Globus pallidus (tissue), 1 donor: ENCODE measurements at regions not wholly inside any gene's neighbourhood (a gene's known extent, or its start where the extent isn't known, plus 50 kb on each side); places are given as distances from the start of the nearest gene placed in this dataset.

Experiments
- DNase-seq: peaks from one replicate; pipeline ENCODE4 v3.0.0-alpha.2; 2015; ENCODE audit warnings: low spot score

DNA sequence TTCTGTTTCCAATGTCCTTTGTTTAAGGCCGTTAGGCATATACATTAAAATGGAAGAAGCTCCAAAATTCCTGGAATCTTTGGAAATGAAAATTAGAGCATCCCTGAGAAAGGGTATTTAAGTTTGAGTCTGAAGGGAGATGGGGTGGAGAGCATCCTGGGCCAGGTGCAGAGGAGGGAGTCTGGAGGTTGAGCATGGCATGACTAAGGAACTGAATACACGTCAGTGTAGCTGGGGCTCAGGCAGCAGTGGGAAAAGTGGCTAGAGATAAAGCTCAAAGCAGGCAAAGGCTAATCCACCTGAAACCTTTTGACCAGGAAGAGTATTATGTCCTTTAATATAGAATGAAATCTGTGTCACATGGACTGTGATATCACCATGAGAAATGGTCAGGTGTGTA, 669.0 kb upstream of the RBFOX1 start:
- no peak for DNase-seq

DNA sequence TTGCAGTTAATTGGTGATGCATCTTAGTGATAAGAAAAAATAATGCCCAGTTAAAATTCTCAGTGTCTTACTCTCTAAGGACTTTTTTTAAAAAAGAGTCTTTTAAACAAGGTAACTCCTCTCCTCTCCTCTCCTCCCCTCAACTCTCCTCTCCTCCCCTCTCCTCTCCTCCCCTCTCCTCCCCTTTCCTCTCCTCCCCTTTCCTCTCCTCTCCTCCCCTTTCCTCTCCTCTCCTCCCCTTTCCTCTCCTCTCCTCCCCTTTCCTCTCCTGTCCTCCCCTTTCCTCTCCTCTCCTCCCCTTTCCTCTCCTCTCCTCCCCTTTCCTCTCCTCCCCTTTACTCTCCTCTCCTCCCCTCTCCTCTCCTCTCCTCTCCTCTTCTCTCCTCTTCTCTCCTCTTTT, 675.9 kb upstream of the RBFOX1 start:
- DNase-seq = no peak

DNA sequence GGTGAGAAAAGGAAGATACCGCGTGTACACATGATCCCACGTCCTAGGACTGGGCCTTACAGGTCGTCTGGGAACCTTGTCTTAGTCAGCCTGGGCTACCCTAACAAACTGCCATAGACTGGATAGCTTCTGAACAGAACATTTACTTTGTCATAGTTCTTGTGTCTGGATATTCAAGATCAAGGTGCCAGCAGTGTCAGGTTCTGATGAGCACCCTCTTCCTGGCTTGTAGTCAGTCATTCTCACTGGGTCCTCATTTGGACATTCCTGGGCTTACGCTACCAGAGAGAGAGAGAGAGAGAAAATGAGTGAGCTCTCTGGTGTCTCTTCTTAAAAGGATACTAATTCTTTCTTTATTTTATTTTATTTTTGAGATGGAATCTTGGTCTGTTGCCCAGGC, 685.8 kb upstream of the RBFOX1 start:
- DNase-seq = no peak

DNA sequence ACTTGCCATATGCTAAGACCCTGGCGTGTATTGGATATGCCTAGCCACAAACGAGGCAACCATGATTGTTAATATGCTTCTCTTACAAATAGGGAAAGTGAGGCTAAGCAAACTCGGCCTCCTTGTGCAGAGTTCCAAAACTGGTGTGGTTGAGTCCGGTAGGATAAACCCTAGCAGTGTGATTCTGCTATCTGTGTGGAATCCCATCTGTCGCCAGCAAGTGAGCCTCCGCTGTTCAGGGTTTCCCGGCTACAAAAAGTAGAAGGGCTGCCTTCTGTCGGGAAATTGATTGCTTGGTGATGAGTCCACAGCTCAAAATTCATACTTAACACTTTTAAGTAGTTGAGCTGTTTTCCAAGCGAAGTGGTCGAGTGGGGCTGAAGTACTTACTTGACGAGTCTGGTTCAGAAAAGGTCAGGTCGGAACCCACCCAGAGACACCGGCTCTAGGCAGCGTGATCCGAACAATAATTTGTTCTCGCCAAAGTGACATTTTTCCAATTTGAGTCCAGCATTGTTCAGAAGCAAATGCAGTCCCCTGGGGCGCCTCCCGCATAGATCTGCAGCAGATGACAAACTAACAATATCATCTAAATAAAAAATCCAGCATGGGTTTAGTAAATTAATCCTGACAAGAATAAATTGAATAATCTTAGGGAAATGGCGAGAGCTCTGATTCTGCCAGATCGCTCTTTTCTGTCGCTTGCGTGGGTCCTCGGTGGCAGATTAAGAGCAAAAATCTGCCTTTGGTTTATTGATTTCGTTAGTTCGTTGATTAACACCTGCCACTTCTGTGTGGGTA, 686.7 kb upstream of the RBFOX1 start:
- DNase-seq = no peak

DNA sequence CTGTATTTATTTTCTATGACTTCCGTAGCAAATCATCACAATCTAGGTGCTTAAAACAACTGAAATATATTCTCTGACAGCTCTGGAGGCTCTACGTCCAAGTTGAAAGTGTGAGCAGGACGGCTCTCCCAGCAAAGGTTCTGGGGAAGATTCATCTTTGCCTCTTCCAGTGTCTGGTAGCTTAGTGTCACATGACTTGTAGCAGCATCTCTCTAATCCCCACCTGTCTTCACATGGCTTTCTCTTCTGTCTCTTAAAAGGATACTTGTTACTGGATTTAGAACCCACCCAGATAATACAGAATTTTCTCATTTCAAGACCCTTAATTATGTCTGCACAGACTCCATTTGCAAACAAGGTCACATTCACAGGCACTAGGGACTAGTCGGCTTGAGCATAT, 687.7 kb upstream of the RBFOX1 start:
- DNase-seq = no peak

DNA sequence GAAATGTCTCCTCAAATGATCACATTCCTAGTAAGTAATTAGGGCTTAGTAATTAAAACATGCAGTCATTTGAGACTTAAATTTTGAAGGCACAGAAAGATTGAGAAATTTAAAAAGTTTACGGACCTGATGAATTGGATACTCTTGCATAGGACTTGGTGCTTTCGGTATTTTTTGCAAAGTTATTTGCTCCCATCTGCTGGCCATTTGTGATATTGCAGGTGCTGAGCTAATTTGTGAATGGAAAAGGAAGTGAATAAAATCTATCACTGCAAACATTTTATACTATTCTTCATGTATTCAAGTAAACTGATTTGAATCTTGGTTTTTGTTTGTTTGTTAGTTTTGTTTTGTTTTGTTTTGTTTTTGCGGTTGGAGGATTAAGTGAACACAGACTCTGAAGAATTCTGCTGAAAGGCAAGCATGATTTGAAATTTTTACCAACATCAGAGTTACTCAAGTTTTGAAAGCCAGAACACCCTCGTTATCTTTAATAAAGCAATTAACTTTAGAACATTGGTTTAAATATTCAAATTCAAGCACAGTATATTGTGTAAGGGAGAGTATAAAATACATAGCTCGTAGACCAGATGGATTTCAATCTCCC, 689.5 kb upstream of the RBFOX1 start:
- peak; percentile 49 for DNase-seq

DNA sequence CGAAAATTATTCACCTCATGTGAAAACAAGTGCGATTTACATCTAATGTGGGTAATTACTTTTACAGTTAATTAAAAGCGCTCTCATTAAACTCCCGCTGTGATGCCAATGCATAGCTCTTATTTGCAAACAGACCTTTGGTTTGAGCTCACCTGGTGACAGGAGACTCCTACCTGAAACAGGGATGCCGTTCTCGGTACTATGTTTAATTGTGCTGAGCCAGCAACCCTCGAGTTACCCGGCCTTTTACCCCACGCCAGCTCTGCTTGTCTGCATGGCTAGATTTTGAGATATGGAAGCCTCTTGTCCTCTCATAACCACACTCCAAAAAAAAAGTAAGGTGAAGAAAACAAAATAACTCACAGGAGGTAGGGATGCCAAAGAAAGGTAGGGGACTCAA, 690.4 kb upstream of the RBFOX1 start:
- DNase-seq = no peak

DNA sequence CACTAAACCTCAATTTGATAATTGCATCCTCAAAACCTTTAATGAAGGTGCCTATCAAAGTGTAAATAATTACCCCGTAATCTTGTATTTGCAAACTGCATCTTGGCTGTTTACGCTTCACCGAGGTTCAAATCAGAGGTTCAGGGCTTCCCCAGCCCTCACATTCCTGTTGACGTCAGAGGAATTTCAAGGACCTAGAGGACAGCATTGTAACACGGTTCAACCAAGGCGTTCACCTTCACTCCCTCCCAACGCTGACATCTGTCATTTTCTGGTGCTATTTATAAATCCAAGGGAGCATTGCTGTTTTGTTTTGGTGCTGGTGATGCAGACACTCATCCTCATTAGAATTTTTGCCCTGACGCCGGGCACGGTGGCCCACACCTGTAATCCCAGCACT, 691.6 kb upstream of the RBFOX1 start:
- no peak for DNase-seq

DNA sequence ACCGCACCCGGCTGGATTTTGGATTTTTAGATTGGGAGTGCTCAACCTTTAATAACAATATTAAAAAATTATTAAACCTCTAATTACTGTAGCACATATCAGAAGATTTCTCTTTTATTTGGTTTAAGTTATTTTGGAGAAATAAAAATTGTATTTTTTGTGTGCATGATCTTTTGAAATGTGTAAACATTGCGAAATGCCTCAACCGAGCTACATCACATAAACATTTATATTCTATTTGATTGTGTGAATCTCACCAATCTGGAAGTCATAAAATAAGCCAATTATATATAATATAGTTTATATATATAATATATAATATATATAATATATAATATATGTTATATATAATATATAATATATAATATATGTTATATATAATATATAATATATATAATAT, 696.2 kb upstream of the RBFOX1 start:
- DNase-seq = no peak

DNA sequence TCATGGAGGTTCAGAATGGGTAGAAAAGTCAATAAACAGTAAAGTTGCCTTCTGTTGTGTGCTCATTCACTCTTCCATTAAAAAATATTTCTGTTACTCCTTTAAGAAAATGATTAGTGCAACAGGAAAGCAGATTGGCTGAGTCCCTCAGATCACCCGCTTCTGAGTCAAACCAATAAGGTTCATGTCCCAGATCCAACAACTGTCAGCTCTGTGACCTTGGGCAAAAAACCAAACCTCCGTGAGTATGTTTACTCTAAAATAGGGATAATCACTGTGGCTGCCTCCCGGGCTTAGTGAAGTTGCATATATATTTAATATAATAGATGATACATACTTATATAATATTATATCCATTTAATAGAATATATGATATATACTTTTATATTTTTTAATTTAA, 698.5 kb upstream of the RBFOX1 start:
- DNase-seq = no peak

DNA sequence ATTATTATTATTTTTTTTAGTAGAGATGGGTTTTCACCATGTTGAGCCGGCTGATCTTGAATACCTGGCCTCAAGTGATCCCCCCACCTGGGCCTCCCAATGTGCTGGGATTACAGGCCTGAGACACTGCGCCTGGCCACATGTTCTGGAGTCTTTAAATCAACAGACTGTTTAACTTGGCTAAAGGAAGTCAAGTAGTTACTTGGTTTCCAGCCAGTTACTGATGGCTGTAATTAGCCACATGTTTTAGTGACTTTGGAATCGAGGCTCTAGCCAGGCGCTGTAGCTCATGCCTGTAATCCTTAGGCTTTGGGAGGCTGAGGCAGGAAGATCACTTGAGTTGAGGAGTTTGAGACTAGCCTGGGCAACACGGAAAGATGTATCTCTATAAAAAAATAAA, 699.2 kb upstream of the RBFOX1 start:
- DNase-seq = no peak

DNA sequence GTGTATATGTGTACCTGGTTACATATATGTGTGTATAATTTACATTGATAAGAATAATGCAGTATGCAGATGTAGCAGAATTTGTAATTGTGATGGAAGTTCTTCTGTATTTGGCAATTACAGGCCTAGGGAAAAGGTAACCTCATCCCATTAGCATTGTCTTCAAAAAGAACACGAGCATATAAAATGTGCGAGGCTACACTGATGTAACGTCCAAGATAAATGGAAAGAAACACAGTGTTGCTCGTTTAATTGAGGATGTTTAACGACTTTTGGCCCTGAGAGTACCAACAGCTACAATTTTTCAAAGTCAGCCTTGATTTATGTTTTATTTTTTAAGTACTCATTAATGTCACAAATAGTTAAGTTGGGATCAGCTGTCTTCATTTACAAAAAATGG, 703.5 kb upstream of the RBFOX1 start:
- DNase-seq = no peak

DNA sequence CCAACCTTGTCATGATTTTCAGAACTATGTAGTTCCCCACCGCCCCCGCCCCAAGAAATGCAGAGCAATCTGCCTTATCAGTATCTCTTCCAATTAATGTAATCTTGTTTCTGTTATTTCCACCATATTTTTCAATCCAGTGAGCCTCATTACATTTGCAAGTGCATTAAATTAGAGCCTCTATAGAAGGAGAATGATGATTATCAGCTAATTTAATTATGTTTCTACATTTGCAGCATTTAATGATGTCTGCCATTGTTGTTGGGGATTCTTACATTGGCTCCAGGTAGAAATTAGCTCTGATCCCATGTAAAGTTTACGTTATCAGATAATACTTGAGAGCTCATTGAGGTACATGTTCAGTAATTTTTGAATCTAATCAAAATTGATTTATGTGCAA, 707.0 kb upstream of the RBFOX1 start:
- DNase-seq = no peak

DNA sequence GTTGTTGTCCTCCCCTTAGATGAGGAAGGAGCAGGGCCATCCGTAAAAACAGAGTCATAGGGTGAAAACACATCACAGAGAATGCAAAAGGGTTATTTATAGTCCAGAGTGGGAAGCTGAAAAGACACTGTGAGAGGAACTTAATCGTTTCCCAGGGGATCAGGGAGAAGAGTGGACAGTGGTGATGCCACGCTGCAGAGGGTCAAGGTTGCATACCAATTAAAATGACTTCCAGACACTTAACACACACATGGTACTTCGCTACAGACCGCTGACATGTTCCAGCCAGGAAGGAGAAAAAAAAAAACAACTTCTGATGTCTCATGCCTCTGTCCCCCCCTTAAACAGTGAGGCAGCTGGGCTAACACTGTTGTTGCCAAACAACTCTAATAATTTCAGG, 713.8 kb upstream of the RBFOX1 start:
- DNase-seq = no peak

DNA sequence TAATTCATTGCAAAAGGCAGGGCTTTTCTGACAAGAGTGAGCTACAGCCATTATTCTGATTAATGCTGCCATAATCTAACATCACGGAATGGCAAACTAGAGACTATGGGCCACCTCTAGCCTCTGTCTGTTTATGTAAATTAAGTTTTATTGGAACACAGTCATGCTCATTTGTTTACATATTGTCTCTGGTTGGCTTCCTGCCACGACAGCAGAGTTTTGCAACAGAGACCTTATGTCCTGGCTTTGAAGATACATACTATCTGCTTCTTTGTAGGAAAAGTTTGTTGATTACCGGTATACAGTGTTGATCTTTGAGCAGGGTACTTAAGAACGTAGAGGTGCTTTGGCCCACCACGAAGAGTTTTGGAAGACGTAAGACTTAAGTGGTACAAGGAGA, 715.9 kb upstream of the RBFOX1 start:
- no peak for DNase-seq

DNA sequence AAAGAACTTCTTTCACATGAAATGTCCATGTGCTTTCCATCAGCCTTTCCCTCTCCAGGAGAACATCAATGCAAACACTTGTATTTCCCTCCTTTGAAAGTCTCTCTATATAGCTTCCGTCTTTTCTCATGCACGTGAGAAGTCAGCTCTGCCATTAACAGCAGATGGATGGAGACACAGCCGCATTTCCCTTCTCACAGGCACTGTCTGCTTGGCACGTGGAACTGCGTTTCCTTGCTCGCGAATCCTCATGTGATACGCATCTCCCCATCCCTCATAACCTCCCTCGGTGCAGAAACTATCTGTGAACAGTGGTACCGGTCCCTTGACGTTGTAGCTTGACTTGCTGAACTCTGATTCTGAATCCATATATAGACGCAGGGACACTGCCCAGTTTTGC, 717.0 kb upstream of the RBFOX1 start:
- no peak for DNase-seq

DNA sequence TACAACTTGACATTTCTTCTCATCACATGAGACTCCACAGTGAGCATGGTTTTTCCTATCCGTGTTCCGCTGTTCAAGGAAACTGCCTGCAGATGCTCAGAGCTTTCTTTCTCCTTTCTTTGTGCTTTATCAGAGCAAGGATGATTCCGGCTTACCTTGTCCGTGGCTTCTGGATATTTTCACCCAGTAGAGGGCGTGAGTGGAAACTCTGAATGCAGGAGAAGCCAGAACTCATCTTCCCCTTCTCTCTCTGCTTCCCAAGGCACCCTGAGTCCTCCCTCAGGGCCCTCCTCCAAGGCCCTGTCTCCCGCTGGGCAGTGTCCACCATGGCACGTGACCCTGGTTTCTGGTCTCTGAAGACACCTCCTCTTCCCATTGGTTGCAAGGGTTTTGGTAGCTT, 721.1 kb upstream of the RBFOX1 start:
- DNase-seq = no peak

DNA sequence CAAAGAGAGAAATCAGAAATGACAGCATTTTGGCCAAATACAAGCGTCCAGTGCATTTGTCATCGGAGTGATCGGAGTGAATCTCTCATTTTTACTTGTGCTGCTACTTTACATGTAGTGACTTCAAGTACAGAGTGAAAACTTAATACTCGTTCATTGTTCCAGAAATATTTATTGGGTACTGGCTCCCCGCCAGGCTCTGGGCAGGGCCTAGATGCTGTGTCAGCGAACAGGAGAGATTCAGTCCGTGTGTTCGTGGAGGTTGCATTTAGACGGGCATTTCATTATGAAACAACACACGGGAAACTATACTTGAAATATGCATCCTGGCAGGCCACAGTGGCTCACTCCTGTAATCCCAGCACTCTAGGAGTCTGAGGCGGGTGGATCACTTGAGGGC, 727.2 kb upstream of the RBFOX1 start:
- no peak for DNase-seq

DNA sequence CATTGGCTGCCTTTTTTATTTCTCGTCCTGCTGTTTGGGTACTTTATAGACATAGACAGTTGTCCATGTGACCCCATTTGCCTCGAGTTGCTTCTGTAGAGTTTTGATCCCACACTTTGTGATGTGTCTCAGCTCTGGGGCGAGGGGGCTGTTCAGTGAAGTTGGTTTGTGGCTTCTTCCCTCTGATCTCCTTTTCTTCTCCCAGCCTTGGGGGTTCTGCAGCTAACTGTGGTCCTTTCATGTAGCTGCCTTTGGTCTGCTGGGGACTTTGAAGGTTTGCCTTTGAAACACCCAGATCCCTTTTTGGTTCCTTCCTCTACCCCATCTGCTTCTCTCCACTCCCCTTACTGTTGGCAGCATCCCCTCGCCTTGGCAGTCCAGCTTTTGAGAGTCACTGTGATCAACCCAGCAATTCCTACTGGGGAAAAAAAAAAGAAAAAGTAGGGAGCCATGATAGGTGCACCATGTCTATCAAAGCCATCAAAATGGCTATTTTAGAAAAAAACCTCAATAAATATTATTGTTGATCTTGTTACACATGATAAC, 728.8 kb upstream of the RBFOX1 start:
- DNase-seq = no peak

DNA sequence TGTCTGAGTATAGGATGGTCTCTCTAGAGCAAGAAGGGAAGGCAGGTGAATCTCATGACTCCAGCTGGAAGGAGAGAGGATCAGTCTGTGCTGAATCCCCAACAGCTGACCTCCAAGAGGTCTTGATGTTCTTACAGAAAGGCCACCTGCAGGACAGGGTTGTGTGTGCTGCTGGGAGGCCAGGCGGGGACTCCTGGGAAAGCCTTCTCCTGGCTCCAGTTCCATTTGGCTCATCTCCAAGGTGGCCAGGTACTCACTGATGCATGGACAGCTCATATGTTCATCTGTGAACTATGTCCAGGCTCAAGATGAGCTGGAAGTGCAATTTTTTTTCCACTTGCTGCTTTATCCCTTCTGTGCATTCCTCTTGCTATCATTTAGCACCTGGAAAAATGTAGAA, 730.2 kb upstream of the RBFOX1 start:
- DNase-seq = no peak

DNA sequence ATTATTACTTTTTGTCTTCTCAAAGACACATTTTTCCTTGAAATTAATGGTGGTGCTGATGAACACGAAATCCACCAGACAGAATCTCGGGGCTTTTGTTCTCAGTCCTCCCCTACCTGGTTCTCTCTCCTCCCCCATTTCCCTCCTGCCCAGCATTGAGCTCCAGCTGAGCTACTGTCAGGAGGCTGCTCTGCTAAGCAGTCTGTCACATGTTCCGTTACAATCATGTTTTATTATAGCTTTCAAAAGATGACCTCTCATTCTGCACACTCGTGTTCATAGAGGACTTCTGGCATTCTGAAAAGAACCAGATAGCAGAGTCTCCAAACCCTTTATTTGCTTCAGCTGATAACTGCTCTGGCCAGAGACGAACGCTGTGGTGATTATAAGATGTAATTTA, 732.5 kb upstream of the RBFOX1 start:
- DNase-seq = no peak

DNA sequence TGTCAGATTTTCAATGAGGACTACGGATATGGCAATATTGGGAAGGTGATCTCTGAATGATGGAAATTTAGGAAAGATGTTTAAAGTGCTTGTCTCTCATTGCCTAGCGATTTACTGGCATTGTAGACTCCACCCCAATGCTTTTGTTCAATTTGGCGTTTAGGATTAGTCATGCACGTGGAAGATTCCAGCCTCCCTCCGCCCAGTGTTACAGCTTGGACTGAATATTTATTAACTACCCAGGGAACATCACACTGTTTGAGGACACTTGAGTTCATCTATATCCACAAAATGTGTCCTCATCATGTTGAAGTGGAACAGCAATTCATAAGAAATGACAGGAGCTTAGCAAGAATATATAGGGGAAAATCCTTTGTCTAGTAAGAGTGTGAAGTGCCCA, 738.8 kb upstream of the RBFOX1 start:
- DNase-seq = no peak

DNA sequence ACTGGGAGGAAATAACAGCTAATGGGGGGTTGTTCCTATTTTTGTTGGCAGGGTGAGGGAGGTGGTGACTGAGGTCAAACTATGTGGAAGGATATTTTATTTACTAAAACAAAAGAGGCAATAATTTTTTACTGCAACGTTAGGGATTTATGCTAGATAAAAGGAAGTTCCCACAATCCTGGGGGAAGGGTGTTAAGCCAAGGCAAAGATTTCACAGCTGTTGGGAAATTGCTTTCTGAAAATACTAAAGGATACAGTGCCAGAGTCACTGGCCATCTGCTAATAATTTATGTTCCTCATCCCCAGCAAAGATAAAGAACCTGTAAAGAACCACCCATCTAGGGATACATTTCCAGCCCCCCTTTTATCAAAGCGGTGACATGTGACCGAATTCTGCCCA, 756.0 kb upstream of the RBFOX1 start:
- no peak for DNase-seq

DNA sequence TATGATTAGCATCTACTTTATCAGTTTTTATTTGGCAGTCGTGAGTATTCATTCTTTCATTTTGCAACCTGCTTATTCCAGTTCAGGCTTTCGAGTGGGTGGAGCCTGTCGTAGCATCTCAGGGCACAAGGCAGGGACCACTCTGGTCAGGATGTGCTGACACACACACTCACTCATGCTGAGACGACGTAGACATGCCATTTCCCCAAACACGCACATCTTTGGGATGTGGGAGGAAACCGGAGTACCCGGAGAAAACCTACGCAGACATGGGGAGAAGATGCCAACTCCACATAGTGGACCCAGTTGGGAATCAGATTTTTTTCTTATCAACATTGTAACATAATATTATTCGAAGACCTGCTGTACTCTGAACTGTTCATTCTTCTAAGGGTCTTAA, 756.5 kb upstream of the RBFOX1 start:
- DNase-seq = no peak
